ENCODE measurements at regions not wholly inside any gene's neighbourhood (a gene's known extent, or its start where the extent isn't known, plus 50 kb on each side); places are given as distances from the start of the nearest gene placed in this dataset.
"Not testable (repeated sequence)": the region's sequence is repeated elsewhere in the genome, so short reads cannot be mapped to it uniquely, and the experiment has no call there.

DNA sequence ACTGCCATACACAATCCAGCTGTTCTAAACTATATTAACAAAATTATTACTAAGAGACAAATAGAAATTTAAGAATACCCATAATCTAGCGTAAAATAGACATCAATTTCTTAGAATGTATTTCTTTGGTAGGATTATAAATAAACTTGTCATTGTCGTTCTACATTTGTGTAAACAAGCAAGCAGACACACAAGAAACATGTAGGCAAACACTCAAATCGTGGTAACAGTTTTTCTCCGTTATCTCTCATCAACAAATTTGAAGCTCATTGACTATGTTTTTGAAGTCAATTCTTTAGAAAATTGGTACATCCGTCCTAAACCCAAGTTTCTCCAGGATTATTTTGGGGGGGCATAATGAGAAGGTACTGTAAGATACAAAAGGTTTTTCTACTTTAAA lies 832.2 kb downstream of the DTWD2 start:
- no peak for DNase-seq

- no peak for DNase-seq
These were observed 841.5 kb downstream of the DTWD2 start for GRCh38 chr5:118146824-118147223.

- DNase-seq, result no peak
These were observed 843.8 kb downstream of the DTWD2 start for GRCh38 chr5:118144540-118144939.

DNA sequence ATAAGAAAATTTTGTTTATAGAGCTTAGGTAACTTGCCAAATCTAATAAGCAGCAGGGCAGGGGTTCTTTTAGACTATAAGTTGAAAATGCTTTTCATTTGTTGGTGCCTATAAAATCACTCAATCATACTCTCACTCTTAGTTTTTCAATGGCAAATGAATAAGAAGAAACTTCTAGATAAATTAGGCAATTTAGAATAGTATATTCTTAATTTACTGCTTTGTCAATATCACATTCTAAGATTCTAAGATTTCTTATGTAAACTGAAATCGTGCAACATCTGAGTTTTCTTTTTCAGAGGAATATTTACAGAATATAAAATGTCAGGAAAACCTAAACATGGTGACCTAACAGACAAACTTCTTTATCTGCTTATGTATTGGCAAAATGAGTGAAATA lies 849.0 kb downstream of the DTWD2 start:
- no peak for DNase-seq

DNA sequence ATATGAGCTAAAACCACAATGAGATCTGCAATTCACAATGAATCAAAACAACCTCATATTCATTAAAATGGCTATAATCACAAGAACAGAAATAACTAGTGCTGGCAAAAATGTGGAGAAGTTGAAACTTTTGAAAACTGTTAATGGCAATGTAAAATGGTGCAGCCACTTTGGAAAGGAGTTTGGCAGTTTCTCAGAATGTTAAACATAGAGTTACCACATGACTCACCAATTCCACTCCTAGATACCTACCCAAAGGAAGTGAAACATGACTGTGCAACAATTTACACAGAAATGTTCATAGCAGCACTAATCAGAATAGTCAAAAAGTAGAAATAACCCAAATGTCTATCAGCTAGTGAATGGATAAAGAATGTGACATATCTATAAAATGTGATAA lies 862.2 kb downstream of the DTWD2 start:
- DNase-seq, result no peak

DNA sequence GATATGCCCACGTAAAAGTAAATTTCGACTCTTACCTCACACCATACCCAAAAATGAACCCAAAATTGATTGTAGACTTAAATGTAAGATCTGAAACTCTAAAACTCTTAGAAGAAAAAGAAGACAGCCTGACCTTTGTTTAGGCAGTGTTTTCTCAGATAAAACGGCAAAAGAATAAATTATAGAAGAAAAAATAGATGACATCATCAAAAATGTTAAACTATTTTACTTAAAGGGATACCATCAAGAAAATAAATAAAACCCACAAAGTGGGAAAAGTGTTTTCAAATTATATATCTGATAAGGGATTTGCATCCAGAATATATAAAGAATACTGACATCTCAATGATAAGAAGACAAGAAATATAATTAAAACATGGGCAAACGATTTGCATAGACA lies 862.7 kb downstream of the DTWD2 start:
- no peak for DNase-seq

DNA sequence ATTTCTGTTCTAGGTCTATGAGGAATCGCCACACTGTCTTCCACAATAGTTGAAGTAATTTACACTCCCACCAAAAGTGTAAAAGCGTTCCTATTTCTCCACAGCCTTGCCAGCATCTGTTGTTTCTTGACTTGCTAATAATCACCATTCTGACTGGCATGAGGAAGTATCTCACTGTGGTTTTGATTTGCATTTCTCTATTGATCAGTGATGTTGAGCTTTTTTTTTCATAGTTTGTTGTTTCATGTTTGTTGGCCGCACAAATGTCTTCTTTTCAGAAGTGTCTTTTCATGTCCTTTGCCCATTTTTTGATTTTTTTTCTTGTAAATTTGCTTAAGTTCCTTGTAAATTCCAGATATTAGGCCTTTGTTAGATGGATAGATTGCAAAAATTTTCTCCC lies 867.1 kb downstream of the DTWD2 start:
- DNase-seq, result no peak

- no peak for DNase-seq
These were observed 872.6 kb downstream of the DTWD2 start for GRCh38 chr5:118115791-118116190.

GRCh38 chr5:118111956-118112355 lies 876.4 kb downstream of the DTWD2 start:
- DNase-seq, result no peak

DNA sequence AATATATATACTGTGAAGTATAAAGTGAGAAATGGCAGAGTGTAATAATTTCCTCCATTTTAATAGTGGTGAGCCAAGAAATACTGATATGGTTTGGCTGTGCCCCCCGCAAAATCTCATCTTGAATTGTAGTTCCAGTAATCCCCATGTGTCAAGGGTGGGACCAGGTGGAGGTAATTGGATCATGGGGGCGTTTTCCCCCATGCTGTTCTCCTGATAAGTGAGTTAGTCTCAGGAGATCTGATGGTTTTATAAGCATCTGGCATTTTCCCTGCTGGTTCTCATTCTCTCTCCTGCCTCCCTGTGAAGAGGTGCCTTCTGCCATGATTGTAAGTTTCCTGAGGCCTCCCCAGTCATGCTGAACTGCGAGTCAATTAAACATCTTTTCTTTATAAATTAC lies 881.1 kb downstream of the DTWD2 start:
- DNase-seq, result not testable (repeated sequence)

- DNase-seq, result no peak
These were observed 889.6 kb downstream of the DTWD2 start for GRCh38 chr5:118098716-118099115.

GRCh38 chr5:118095115-118095514 lies 893.2 kb downstream of the DTWD2 start:
- DNase-seq, result no peak

GRCh38 chr5:118088448-118088847 lies 899.9 kb downstream of the DTWD2 start:
- DNase-seq, result no peak

- no peak for DNase-seq
These were observed 911.9 kb downstream of the DTWD2 start for GRCh38 chr5:118076490-118076889.

- no peak for DNase-seq
These were observed 918.3 kb downstream of the DTWD2 start for GRCh38 chr5:118070041-118070440.

- DNase-seq, result no peak
These were observed 918.9 kb downstream of the DTWD2 start for GRCh38 chr5:118069452-118069851.

GRCh38 chr5:118068886-118069285 lies 919.5 kb downstream of the DTWD2 start:
- DNase-seq, result no peak

GRCh38 chr5:118063836-118064235 lies 924.5 kb downstream of the DTWD2 start:
- DNase-seq, result not testable (repeated sequence)

DNA sequence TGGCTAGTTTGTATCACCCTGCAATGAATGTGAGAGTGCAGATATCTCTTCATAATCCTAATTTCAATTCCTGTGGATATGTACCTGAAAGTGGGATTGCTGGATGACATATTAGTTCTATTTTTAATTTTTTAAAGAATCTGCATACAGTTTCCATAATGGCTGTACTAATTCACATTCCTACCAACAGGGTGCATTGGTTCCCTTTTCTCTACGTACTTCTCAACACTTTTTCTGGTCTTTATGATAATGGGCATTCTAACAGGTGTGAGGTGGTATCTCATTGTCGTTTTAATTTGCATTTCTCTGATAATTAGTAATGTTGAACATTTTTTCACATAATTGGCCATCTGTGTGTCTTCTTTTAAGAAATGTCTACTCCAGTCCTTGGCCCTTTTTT lies 927.5 kb downstream of the DTWD2 start:
- DNase-seq, result no peak

GRCh38 chr5:118052503-118052902 lies 935.8 kb downstream of the DTWD2 start:
- DNase-seq, result no peak

DNA sequence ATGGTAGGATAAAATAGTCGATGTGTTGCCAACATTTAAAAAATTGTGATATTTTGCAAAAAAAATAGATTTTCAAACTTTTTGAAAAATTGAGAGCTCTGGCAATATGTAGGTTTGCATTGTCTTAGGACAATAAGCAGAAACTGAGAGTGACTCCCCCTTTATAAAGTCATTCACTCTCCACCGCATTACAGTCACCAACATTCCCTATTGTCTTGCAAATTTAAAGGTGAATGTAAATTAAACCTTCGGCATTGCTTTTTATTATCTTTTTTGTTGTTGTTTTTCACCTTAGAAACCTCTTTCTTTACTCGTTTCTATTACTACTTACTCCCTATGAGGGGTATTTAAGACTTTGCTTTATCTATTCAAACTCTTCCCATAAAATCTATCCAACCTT lies 944.2 kb downstream of the DTWD2 start:
- DNase-seq, result no peak

GRCh38 chr5:118043531-118043930 lies 944.8 kb downstream of the DTWD2 start:
- no peak for DNase-seq

GRCh38 chr5:118042076-118042475 lies 946.3 kb downstream of the DTWD2 start:
- no peak for DNase-seq

GRCh38 chr5:118040496-118040895 lies 947.9 kb downstream of the DTWD2 start:
- no peak for DNase-seq

DNA sequence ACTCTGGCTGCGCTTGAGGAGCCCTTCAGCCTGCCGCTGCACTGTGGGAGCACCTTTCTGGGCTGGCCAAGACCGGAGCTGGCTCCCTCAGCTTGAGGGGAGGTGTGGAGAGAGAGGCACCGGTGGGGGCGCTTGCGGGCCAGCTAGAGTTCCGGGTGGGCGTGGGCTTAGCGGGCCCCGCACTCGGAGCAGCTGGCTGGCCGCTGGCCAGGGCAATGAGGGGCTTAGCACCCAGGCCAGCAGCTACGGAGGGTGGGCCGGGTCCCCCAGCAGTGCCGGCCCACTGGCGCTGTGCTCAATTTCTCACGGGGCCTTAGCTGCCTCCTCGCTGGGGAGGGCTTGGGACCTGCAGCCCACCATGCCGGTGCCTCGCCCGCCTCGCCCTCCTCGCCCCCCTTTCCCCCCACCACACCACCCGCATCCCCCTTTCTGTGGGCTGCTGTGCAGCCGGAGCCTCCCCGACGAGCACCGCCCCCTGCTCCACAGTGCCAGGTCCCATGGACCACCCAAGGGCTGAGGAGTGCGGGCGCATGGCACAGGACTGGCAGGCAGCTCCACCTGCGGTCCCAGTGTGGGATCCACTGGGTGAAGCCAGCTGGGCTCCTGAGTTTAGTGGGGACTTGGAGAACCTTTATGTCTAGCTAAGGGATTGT lies 954.5 kb downstream of the DTWD2 start:
- no peak for DNase-seq

DNA sequence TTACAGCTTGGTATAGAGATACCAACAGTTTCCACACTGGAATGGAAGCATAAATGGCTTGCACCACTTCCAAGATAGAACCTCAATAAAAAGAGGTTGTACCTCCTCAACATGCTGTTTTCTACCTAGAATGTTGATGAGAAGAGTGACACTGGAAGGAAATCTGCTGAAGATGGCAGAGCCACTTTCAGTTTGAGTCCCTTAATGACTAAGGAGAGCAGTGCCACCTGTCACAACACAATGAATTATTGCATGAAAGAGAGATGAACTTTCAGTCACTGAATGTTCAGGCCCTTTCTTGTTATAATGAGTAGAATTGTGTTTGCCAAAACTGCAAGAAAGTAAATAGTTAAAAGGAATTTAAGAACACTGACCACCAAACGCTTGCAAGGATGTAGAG lies 958.5 kb downstream of the DTWD2 start:
- no peak for DNase-seq

Measured in T-helper 9 cell (primary cell).